ENCODE measurements at regions not wholly inside any gene's neighbourhood (a gene's known extent, or its start where the extent isn't known, plus 50 kb on each side); places are given as distances from the start of the nearest gene placed in this dataset.

GRCh38 chr7:125118444-125118843 lies 188.8 kb upstream of the POT1 start:
- no peak for DNase-seq
- no peak for ATAC-seq
- TF ChIP-seq, protein P1, sequence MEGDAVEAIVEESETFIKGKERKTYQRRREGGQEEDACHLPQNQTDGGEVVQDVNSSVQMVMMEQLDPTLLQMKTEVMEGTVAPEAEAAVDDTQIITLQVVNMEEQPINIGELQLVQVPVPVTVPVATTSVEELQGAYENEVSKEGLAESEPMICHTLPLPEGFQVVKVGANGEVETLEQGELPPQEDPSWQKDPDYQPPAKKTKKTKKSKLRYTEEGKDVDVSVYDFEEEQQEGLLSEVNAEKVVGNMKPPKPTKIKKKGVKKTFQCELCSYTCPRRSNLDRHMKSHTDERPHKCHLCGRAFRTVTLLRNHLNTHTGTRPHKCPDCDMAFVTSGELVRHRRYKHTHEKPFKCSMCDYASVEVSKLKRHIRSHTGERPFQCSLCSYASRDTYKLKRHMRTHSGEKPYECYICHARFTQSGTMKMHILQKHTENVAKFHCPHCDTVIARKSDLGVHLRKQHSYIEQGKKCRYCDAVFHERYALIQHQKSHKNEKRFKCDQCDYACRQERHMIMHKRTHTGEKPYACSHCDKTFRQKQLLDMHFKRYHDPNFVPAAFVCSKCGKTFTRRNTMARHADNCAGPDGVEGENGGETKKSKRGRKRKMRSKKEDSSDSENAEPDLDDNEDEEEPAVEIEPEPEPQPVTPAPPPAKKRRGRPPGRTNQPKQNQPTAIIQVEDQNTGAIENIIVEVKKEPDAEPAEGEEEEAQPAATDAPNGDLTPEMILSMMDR (IDR thresholded peaks at IDR 0.05) = no peak
- H3K4me1 ChIP-seq (ENCODE audit: low read depth) = no peaks in the 10 kb centered on the region
- H3K9me3 ChIP-seq = no peaks in the 10 kb centered on the region
- H3K4me3 ChIP-seq = no peak overlapping the region
- no peaks in the 10 kb centered on the region for H3K36me3 ChIP-seq (ENCODE audit: low read depth)
- intact Hi-C loops (cut with DNase I, micrococcal nuclease) = no loop called here

- intact Hi-C loops (cut with DNase I, micrococcal nuclease) = no loop called here
- H3K4me3 ChIP-seq = no peak overlapping the region
- ATAC-seq (no peak), DNase-seq (no peak)
- peaks cover 7% of the 10 kb centered on the region for H3K9me3 ChIP-seq
- H3K4me1 ChIP-seq (ENCODE audit: low read depth) = no peaks in the 10 kb centered on the region
- TF ChIP-seq, protein P1 (IDR thresholded peaks at IDR 0.05) = no peak
- no peaks in the 10 kb centered on the region for H3K36me3 ChIP-seq (ENCODE audit: low read depth)
These were observed 183.2 kb upstream of the POT1 start for GRCh38 chr7:125112850-125113249.

DNA sequence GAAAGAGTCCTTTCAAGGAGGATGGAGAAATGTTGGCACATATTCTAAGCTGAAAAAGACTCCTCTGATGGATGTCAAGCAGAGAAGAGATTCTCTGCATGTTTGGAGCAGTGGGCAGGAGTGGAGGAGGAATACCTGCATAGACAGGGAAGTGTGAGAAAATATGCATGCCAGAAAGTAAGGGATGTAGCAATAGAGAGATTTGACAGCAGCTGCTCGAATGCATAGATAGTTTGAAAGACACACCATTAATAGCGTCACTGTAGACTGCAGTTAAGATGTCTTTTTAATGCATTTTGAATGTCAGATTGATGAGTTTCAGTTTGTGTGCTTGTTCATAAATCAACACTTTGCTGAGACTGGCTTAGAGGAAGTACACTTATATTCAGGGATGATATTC lies 169.9 kb upstream of the POT1 start:
- Histone ChIP-seq H3K4me3 (no peak overlapping the region), H3K4me1 (ENCODE audit: low read depth) (no peaks in the 10 kb centered on the region), H3K36me3 (ENCODE audit: low read depth) (no peaks in the 10 kb centered on the region), H3K9me3 (no peaks in the 10 kb centered on the region)
- ATAC-seq (no peak), DNase-seq (no peak)
- intact Hi-C loops (cut with DNase I, micrococcal nuclease) = no loop called here
- TF ChIP-seq, protein P1 (IDR thresholded peaks at IDR 0.05) = no peak

- H3K36me3 ChIP-seq (ENCODE audit: low read depth) = no peaks in the 10 kb centered on the region
- no peaks in the 10 kb centered on the region for H3K4me1 ChIP-seq (ENCODE audit: low read depth)
- intact Hi-C loops (cut with DNase I, micrococcal nuclease) = no loop called here
- ATAC-seq (no peak), DNase-seq (no peak)
- TF ChIP-seq, protein P1 (IDR thresholded peaks at IDR 0.05) = no peak
- H3K4me3 ChIP-seq = no peak overlapping the region
- no peaks in the 10 kb centered on the region for H3K9me3 ChIP-seq
These were observed 168.8 kb upstream of the POT1 start for GRCh38 chr7:125098377-125098970.

DNA sequence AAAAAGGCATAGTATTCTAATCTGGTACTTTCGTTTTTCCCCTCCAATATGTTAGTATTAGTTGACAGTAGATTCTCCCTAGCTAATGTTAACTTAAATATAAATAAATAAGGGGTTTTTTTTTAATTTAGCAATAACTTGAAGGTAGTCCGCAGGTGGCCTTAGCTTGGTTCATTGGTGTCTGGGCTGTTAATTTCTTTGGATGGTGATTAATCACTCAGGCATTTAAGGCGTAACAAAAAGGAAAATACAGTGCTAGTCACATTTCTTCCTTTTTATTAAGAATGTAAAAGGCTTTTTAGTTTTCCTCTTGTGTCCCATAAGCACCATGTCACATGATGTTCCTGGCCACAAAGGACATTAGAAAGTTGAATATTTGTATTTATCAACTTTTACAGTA lies 161.0 kb upstream of the POT1 start:
- H3K4me1 ChIP-seq (ENCODE audit: low read depth) = no peaks in the 10 kb centered on the region
- ATAC-seq = no peak
- TF ChIP-seq, protein P1 (IDR thresholded peaks at IDR 0.05) = no peak
- intact Hi-C loops (cut with DNase I, micrococcal nuclease) = no loop called here
- no peak for DNase-seq
- no peaks in the 10 kb centered on the region for H3K36me3 ChIP-seq (ENCODE audit: low read depth)
- no peak overlapping the region for H3K4me3 ChIP-seq
- no peaks in the 10 kb centered on the region for H3K9me3 ChIP-seq

- intact Hi-C loops (cut with DNase I, micrococcal nuclease) = no loop called here
- TF ChIP-seq, protein P1 (IDR thresholded peaks at IDR 0.05) = no peak
- DNase-seq (no peak), ATAC-seq (no peak)
- Histone ChIP-seq H3K4me1 (ENCODE audit: low read depth) (no peaks in the 10 kb centered on the region), H3K36me3 (ENCODE audit: low read depth) (no peaks in the 10 kb centered on the region), H3K9me3 (no peaks in the 10 kb centered on the region), H3K4me3 (no peak overlapping the region)
These were observed 159.5 kb upstream of the POT1 start for GRCh38 chr7:125089171-125089570.

All from mucosa of descending colon (tissue), 3 donors.